ENCODE measurements at regions not wholly inside any gene's neighbourhood (a gene's known extent, or its start where the extent isn't known, plus 50 kb on each side); places are given as distances from the start of the nearest gene placed in this dataset.
"Not testable (repeated sequence)": the region's sequence is repeated elsewhere in the genome, so short reads cannot be mapped to it uniquely, and the experiment has no call there.

DNA sequence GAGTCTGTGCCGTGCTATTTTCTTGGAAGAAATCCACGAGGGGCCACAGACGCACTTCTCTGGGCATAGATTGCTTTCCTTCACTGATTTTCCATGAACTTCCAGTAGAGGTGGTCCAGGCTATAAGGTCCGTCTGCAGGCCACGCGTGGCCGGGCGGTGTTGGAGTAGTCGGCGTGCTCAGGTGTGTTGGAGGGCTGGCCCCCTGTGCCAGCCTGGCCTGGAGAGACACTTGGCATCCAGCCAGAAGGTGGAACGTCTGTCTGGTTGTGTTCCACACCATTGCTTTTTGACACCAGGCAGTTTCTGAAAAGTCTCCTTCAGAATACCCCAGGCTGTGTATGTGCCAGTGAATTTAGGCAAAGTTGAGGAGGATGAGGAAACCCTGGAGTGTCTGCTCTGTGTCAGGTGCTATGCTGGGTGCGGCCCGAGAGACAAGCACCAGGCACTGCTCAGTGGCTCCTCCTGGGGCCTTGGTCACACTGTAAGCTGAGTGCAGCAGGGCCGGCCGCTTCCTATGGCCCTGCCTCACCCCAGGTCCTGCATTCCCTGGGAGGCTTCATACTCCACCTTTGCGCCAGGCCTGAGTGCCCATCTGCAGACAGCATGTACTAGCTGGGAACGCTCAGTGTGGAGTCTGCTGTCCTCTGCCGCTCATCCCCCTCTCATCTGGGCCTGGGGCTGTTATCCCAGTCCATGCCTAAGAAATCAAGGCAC is 52.1 kb upstream of the TAMM41 start:
- no peak overlapping the region for H3K27ac ChIP-seq
- no peak for TF ChIP-seq ZFX (IDR thresholded peaks at IDR 0.05)
- TF ChIP-seq, protein P1, sequence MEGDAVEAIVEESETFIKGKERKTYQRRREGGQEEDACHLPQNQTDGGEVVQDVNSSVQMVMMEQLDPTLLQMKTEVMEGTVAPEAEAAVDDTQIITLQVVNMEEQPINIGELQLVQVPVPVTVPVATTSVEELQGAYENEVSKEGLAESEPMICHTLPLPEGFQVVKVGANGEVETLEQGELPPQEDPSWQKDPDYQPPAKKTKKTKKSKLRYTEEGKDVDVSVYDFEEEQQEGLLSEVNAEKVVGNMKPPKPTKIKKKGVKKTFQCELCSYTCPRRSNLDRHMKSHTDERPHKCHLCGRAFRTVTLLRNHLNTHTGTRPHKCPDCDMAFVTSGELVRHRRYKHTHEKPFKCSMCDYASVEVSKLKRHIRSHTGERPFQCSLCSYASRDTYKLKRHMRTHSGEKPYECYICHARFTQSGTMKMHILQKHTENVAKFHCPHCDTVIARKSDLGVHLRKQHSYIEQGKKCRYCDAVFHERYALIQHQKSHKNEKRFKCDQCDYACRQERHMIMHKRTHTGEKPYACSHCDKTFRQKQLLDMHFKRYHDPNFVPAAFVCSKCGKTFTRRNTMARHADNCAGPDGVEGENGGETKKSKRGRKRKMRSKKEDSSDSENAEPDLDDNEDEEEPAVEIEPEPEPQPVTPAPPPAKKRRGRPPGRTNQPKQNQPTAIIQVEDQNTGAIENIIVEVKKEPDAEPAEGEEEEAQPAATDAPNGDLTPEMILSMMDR (conservative IDR thresholded peaks at IDR 0.05), result no peak

DNA sequence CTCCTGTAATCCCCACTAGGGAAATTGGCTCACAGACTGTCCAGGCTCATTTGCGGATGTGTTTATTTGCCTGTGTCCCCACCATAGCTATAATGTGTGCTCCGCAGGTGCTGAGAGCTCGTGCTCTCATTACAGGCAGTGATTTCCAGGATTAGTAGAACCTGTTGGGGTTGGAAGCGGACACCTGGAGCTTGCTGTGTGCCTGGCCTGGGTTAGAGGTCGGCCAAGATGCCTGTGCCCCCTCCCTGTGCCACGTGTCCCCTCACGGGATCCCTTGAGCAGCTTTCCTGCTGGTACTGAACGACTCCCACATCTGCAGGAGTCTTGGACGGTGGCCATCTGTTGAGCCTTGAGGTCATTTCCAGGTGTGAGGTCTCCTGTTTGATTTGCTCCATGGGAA is 52.7 kb upstream of the TAMM41 start:
- H3K27ac ChIP-seq, result not testable (repeated sequence)

DNA sequence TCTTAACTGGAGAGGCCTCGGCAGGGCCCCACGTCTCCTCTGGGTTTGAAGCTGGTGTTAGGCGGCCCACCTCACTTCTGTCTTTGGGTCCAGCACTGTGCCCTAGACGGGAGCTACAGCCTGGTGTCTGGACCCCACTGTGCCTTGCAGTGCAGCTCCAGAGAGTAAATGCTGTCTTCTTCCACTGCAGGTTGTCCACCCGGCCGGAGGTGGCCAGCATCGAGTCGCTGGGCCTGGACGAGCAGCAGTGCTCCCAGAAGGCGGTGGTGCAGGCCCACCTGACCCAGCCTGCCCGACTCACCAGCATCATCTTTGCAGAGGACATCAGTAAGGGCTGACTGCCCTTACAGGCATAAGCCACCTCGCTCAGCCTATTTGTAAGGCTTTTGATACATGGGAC is 53.1 kb upstream of the TAMM41 start:
- TF ChIP-seq, protein P1 (conservative IDR thresholded peaks at IDR 0.05), result no peak
- TF ChIP-seq ZFX (IDR thresholded peaks at IDR 0.05), result no peak
- no peak overlapping the region for H3K27ac ChIP-seq

DNA sequence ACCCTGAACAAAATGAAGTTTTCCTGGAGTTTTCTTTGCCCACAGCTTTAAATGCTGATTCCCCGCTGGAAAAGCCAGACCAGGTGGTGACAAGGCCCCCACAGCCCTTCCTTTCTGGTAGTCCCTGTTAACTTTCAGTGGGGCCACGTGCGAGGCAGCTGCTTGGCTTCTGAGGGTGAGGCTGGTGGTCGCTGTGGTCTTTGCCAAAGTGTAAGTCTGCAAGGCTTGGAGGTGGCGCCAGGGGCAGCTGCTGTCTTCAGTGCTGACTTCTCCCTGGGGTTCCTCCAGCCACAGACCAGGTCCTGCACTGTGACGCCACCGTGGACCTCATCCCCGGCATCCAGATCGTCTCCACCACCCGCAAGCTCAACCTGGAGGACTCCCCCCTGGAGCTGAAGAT is 54.1 kb upstream of the TAMM41 start:
- TF ChIP-seq ZFX (IDR thresholded peaks at IDR 0.05), result no peak
- TF ChIP-seq, protein P1 (conservative IDR thresholded peaks at IDR 0.05), result no peak
- H3K27ac ChIP-seq, result no peak overlapping the region

DNA sequence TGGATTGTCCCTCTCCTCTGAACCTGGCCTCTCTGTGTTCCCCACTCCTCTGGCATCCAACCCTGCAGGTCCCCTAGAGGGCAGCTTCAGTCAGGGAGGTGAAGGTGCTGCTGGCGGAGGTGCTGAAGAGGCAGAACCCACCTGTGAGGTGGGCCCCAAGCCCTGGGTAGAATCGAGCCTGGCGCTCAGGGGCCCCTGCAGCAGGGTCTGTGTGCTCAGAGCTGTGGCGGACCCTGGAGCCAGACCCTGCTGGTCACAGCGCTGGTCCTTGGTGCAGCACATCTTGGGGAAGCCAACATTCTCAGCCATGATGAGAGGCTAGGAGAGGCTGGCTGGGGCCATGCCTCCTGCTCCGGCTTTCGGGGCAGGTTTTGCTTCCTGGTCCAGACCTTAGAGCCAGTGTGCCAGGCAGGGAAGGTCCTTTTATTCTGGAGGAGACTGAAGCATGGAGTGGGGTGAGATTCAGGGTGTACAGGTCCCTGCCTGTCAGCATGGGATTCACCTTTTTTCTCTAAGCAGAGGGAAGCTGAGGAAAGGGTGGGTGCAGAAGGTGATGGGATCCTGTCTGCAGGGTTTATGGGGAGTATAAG is 54.7 kb upstream of the TAMM41 start:
- no peak overlapping the region for H3K27ac ChIP-seq
- TF ChIP-seq, protein P1 (conservative IDR thresholded peaks at IDR 0.05), result no peak
- no peak for TF ChIP-seq ZFX (IDR thresholded peaks at IDR 0.05)

DNA sequence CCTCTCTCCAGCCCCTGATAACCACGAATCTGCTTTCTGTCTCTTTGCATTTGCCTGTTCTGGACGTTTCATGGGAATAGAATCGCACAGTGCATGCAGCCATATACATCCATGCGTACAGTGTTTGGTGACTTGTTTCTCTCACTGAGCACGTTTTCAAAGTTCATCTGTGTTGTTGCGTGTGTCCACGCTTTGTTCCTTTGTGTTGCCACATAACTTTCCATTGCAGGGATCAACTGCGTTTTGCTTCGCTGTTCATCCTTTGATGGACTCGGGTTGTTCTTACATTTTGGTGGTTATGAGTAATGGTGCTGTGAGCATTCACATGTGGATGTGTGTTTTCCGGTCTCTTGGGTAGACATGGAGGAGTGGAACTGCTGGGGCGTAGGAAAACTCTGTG is 56.4 kb upstream of the TAMM41 start:
- TF ChIP-seq, protein P1 (conservative IDR thresholded peaks at IDR 0.05), result no peak
- TF ChIP-seq ZFX (IDR thresholded peaks at IDR 0.05), result no peak
- H3K27ac ChIP-seq, result no peak overlapping the region

DNA sequence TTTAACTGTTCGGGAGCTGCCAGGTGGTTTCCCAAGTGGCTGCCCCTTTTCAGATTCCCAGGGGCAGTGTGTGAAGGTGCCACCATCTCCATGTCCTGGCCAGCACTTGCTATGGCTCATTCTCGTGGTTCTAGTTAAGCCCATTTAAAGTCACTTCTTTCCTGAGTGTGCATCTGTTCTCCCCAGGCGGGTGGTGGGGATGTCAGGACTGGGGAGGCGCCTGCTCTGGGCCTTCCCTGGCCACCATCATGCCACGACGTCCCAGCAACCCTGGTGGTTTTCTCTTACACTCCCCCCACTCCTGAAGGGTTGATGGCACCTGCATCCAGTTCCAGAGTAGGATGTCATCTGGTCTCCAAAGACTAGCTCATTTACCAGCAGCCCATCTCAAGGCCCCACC is 56.8 kb upstream of the TAMM41 start:
- no peak overlapping the region for H3K27ac ChIP-seq
- no peak for TF ChIP-seq ZFX (IDR thresholded peaks at IDR 0.05)
- TF ChIP-seq, protein P1 (conservative IDR thresholded peaks at IDR 0.05), result no peak

DNA sequence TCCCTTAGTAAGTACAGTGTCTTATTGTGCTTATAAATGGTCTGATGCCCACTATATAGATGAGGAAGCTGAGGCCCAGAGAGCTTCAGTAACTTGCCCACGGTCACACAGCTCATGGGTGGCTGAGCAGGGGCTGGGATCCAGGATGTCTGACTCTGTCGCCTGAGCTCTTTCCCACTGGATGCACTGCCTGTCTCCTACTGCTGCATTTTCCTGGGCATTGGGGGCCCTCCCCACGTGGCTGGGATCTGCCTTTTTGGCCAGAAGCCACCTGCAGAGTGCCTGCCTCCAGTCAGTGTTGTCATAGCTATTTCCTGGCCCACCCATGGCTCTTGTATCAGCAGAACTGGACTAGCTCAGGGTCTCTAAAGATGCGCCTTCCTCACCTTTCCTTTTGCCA is 57.5 kb upstream of the TAMM41 start:
- no peak for TF ChIP-seq ZFX (IDR thresholded peaks at IDR 0.05)
- TF ChIP-seq, protein P1 (conservative IDR thresholded peaks at IDR 0.05), result no peak
- H3K27ac ChIP-seq, result no peak overlapping the region
